Fibroblast of lung (primary cell): ENCODE measurements at regions not wholly inside any gene's neighbourhood (a gene's known extent, or its start where the extent isn't known, plus 50 kb on each side); places are given as distances from the start of the nearest gene placed in this dataset.

Experiments used
- DNase-seq, 2 donors: peaks; one replicate each; pipeline versions ENCODE4 v3.0.0 to v3.0.0-alpha.2; 2010; ENCODE audit warnings: low read depth in 2 of 2
- H2AFZ ChIP-seq: 2 replicates; pipeline ENCODE4 v1.5.1; 2012; ENCODE audit warnings: low read length, control low read depth, inconsistent platforms
- H3K27ac ChIP-seq: 2 replicates; pipeline ENCODE4 v1.5.1; 2011; ENCODE audit warnings: low read length, control low read depth; ENCODE audit not compliant: insufficient read depth
- H3K27me3 ChIP-seq: 2 replicates; pipeline ENCODE4 v1.5.1; 2011; ENCODE audit warnings: mild to moderate bottlenecking, low read length; ENCODE audit not compliant: control insufficient read depth, insufficient read depth
- H3K36me3 ChIP-seq: 2 replicates; pipeline ENCODE4 v1.5.1; 2011; ENCODE audit warnings: low read length; ENCODE audit not compliant: control insufficient read depth, insufficient read depth
- H3K4me1 ChIP-seq: 2 replicates; pipeline ENCODE4 v1.5.1; 2011; ENCODE audit warnings: low read length; ENCODE audit not compliant: control insufficient read depth, insufficient read depth; ENCODE audit errors: extremely low read depth
- H3K4me2 ChIP-seq: 2 replicates; pipeline ENCODE4 v1.5.1; 2011; ENCODE audit warnings: low read length, control low read depth; ENCODE audit not compliant: insufficient read depth; ENCODE audit errors: extremely low read depth
- H3K4me3 ChIP-seq, 4 experiments: fragments of 200-600 bp in 1 of 4; sonication (generic) in 1 of 4; replicated peaks in 1 of 4; 2 replicates each; pipeline ENCODE4 v1.5.1; 2011 to 2016; ENCODE audit warnings: low read length in 4 of 4, low read depth in 3 of 4, mild to moderate bottlenecking in 3 of 4, control low read depth in 2 of 4, inconsistent platforms in 1 of 4, mixed read lengths in 1 of 4; ENCODE audit not compliant: insufficient read depth in 1 of 4; ENCODE audit errors: control extremely low read depth in 1 of 4
- H3K79me2 ChIP-seq: 2 replicates; pipeline ENCODE4 v1.5.1; 2012; ENCODE audit warnings: mild to moderate bottlenecking, low read length, inconsistent platforms; ENCODE audit not compliant: control insufficient read depth, insufficient read depth
- H3K9ac ChIP-seq: 2 replicates; pipeline ENCODE4 v1.5.1; 2011; ENCODE audit warnings: mild to moderate bottlenecking, low read length, control low read depth; ENCODE audit not compliant: insufficient read depth
- H3K9me3 ChIP-seq: 2 replicates; pipeline ENCODE4 v1.5.1; 2012; ENCODE audit warnings: low read depth, low read length; ENCODE audit not compliant: control insufficient read depth, insufficient read depth
- H4K20me1 ChIP-seq: 2 replicates; pipeline ENCODE4 v1.5.1; 2011; ENCODE audit warnings: low read length; ENCODE audit not compliant: control insufficient read depth, insufficient read depth; ENCODE audit errors: extremely low read depth
- CTCF ChIP-seq, 2 donors: IDR thresholded peaks in 1 of 2; conservative IDR thresholded peaks in 1 of 2; 1 replicate in 1 of 2; 2 replicates in 1 of 2; pipeline ENCODE4 v1.5.1; 2011 to 2012; ENCODE audit warnings: low read length in 2 of 2, control low read depth in 1 of 2, inconsistent platforms in 1 of 2, low read depth in 1 of 2, mild to moderate bottlenecking in 1 of 2
- EZH2 ChIP-seq: IDR thresholded peaks from 2 replicates; pipeline ENCODE4 v1.5.1; 2012; ENCODE audit warnings: low read length, control low read depth, mild to moderate bottlenecking; ENCODE audit errors: missing control alignments

- no peaks in the 10 kb centered on the region for H3K79me2 ChIP-seq
- H2AFZ ChIP-seq = no peak overlapping the region
- H3K4me2 ChIP-seq = no peak overlapping the region
- H3K27me3 ChIP-seq = no peaks in the 10 kb centered on the region
- H4K20me1 ChIP-seq = no peaks in the 10 kb centered on the region
- H3K4me1 ChIP-seq = no peaks in the 10 kb centered on the region
- H3K9ac ChIP-seq = no peak overlapping the region
- H3K9me3 ChIP-seq = no peaks in the 10 kb centered on the region
- no peak overlapping the region for H3K4me3 ChIP-seq
- H3K27ac ChIP-seq = no peak overlapping the region
- TF ChIP-seq EZH2 = no peak
- TF ChIP-seq CTCF (conservative IDR thresholded peaks at IDR 0.05 in 1 of 2, IDR thresholded peaks at IDR 0.05 in 1 of 2; ENCODE audit: low read depth in 1 of 2, low read length in 2 of 2) = no peak
- DNase-seq = no peak
- no peaks in the 10 kb centered on the region for H3K36me3 ChIP-seq
Observed at GRCh38 chrX:40182615-40183014, 84.9 kb upstream of the BCOR start.

- H2AFZ ChIP-seq = no peak overlapping the region
- no peaks in the 10 kb centered on the region for H3K27me3 ChIP-seq
- no peaks in the 10 kb centered on the region for H3K4me1 ChIP-seq
- no peaks in the 10 kb centered on the region for H4K20me1 ChIP-seq
- DNase-seq = no peak
- H3K36me3 ChIP-seq = no peaks in the 10 kb centered on the region
- no peaks in the 10 kb centered on the region for H3K79me2 ChIP-seq
- no peak overlapping the region for H3K27ac ChIP-seq
- no peak overlapping the region for H3K4me2 ChIP-seq
- H3K9ac ChIP-seq = no peak overlapping the region
- no peaks in the 10 kb centered on the region for H3K9me3 ChIP-seq
- TF ChIP-seq EZH2 (no peak), CTCF (conservative IDR thresholded peaks at IDR 0.05 in 1 of 2, IDR thresholded peaks at IDR 0.05 in 1 of 2; ENCODE audit: low read depth in 1 of 2, low read length in 2 of 2) (no peak)
- no peak overlapping the region for H3K4me3 ChIP-seq
Observed at GRCh38 chrX:40182095-40182494, 84.3 kb upstream of the BCOR start.

- TF ChIP-seq CTCF (conservative IDR thresholded peaks at IDR 0.05 in 1 of 2, IDR thresholded peaks at IDR 0.05 in 1 of 2; ENCODE audit: low read depth in 1 of 2, low read length in 2 of 2) (no peak), EZH2 (no peak)
- Histone ChIP-seq H4K20me1 (no peaks in the 10 kb centered on the region), H3K4me2 (no peak overlapping the region), H2AFZ (no peak overlapping the region), H3K4me3 (no peak overlapping the region), H3K9ac (no peak overlapping the region), H3K27ac (no peak overlapping the region), H3K36me3 (no peaks in the 10 kb centered on the region), H3K9me3 (no peaks in the 10 kb centered on the region), H3K4me1 (no peaks in the 10 kb centered on the region), H3K79me2 (no peaks in the 10 kb centered on the region), H3K27me3 (no peaks in the 10 kb centered on the region)
- no peak for DNase-seq
Observed at GRCh38 chrX:40179283-40179682, 81.5 kb upstream of the BCOR start.
